Liver (tissue), 8 donors: ENCODE measurements at regions not wholly inside any gene's neighbourhood (a gene's known extent, or its start where the extent isn't known, plus 50 kb on each side); places are given as distances from the start of the nearest gene placed in this dataset.

Experiments
- DNase-seq: peaks from one replicate; pipeline ENCODE4 v3.0.0-alpha.2; 2017; ENCODE audit warnings: low spot score
- H3K27ac ChIP-seq, 2 donors: one replicate each; pipeline ENCODE4 v1.7.0; 2013; ENCODE audit warnings: inconsistent platforms in 2 of 2, low read length in 2 of 2, control low read depth in 1 of 2, low read depth in 1 of 2, mild to moderate bottlenecking in 1 of 2
- H3K27me3 ChIP-seq, 4 donors: one replicate each; pipeline versions ENCODE4 v1.6.1 to v1.7.0; 2013; ENCODE audit warnings: low read length in 3 of 4, inconsistent platforms in 1 of 4, mild to moderate bottlenecking in 1 of 4, moderate library complexity in 1 of 4; ENCODE audit not compliant: control insufficient read depth in 4 of 4, insufficient read depth in 4 of 4
- H3K36me3 ChIP-seq, 4 donors: one replicate each; pipeline versions ENCODE4 v1.6.1 to v1.7.0; 2013; ENCODE audit warnings: low read length in 3 of 4, mild to moderate bottlenecking in 3 of 4, low read depth in 1 of 4, moderate library complexity in 1 of 4; ENCODE audit not compliant: control insufficient read depth in 4 of 4, insufficient read depth in 3 of 4
- H3K4me1 ChIP-seq, 4 donors: one replicate each; pipeline versions ENCODE4 v1.6.1 to v1.7.0; 2013; ENCODE audit warnings: low read length in 3 of 4, mild to moderate bottlenecking in 3 of 4, moderate library complexity in 1 of 4; ENCODE audit not compliant: control insufficient read depth in 4 of 4, insufficient read depth in 4 of 4
- H3K4me3 ChIP-seq, 3 donors: one replicate each; pipeline versions ENCODE4 v1.6.1 to v1.7.0; 2013; ENCODE audit warnings: low read length in 3 of 3, control low read depth in 1 of 3, low read depth in 1 of 3, mild to moderate bottlenecking in 1 of 3
- H3K9ac ChIP-seq, 2 donors: one replicate each; pipeline ENCODE4 v1.7.0; 2013; ENCODE audit warnings: low read length in 2 of 2, mild to moderate bottlenecking in 2 of 2, moderate library complexity in 2 of 2, control low read depth in 1 of 2, low read depth in 1 of 2
- H3K9me3 ChIP-seq, 4 donors: one replicate each; pipeline versions ENCODE4 v1.6.1 to v1.7.0; 2013; ENCODE audit warnings: low read length in 3 of 4; ENCODE audit not compliant: control insufficient read depth in 4 of 4
- CTCF ChIP-seq: fragments of 150-350 bp; IDR thresholded peaks from 2 replicates; pipeline ENCODE4 v1.5.1; 2017; ENCODE audit warnings: improper control_type of control experiment, low read depth, low read length; ENCODE audit not compliant: missing input control
- FOXA2 ChIP-seq: IDR thresholded peaks from 2 replicates; pipeline ENCODE4 v1.6.1; 2016; ENCODE audit warnings: antibody characterized with exemption
- GABPA ChIP-seq, 2 donors: IDR thresholded peaks in 1 of 2; conservative IDR thresholded peaks in 1 of 2; 2 replicates each; pipeline ENCODE4 v1.6.1; 2016; ENCODE audit warnings: antibody characterized with exemption in 2 of 2, mild to moderate bottlenecking in 1 of 2, moderate library complexity in 1 of 2
- HNF4A ChIP-seq, 2 donors: conservative IDR thresholded peaks; 2 replicates each; pipeline ENCODE4 v1.6.1; 2016; ENCODE audit warnings: antibody characterized with exemption in 2 of 2, mild to moderate bottlenecking in 2 of 2
- JUND ChIP-seq, 2 donors: IDR thresholded peaks; 2 replicates each; pipeline ENCODE4 v1.6.1; 2016; ENCODE audit warnings: antibody characterized with exemption in 2 of 2
- NR2F2 ChIP-seq: IDR thresholded peaks from 2 replicates; pipeline ENCODE4 v1.6.1; 2016; ENCODE audit warnings: antibody characterized with exemption
- RAD21 ChIP-seq, 2 donors: IDR thresholded peaks; 2 replicates each; pipeline ENCODE4 v1.6.1; 2016; ENCODE audit warnings: antibody characterized with exemption in 2 of 2, mild to moderate bottlenecking in 2 of 2
- RXRA ChIP-seq, 2 donors: IDR thresholded peaks; 2 replicates each; pipeline ENCODE4 v1.6.1; 2017 to 2018; ENCODE audit warnings: antibody characterized with exemption in 2 of 2, mild to moderate bottlenecking in 1 of 2
- SP1 ChIP-seq: IDR thresholded peaks from 2 replicates; pipeline ENCODE4 v1.6.1; 2018; ENCODE audit warnings: antibody characterized with exemption, mild to moderate bottlenecking
- WGBS: extraction: QIAGEN DNeasy Blood & Tissue Kit; methylation state at CpG from one replicate; pipeline ENCODE4 v1.1.7; 2013; 5-methylcytosine and 5-hydroxymethylcytosine counted together
- donor health status: healthy.
- donor health status: healthy.
- donor health status: healthy.
- donor health status: healthy.
- donor health status: healthy.

DNA sequence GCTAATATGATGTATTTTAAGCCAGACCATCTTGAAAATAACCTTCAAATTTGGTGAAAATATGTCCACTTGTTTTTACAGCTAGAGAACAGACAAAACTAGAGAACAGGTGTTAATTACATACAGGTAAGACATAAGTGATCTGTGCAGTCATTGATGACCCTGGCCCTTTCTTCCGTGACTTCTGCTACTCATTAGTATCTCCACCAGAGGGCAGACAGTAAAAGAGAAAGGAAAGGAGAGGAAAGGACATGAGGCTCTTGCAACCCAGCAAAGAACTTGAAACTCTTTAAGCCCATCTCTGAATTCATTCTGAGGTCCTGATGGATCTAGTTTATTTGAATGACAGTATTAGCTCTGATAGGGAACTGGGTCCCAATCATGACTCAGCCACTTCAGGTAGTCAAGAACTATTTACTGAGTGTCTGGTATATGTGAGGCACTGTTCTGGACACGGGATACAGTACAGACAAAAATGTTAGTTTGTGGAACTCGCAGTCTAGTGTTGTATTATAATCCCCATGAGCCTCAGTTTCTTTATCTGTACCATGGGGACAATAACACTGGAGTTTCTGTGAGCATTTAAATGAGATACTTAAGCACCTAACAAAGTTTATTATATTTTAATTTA lies 121.0 kb upstream of the TEX13D start:
- H3K27ac ChIP-seq, result no peak overlapping the region
- H3K27me3 ChIP-seq, result no peaks in the 10 kb centered on the region
- H3K9ac ChIP-seq, result no peak overlapping the region
- no peaks in the 10 kb centered on the region for H3K36me3 ChIP-seq
- DNase-seq, result no peak
- no peak overlapping the region for H3K4me3 ChIP-seq
- 65% methylated on average over 3 of the region's 3 CpGs for WGBS
- TF ChIP-seq SP1, result no peak
- peak; percentile 67 to 83 for TF ChIP-seq RAD21 (IDR thresholded peaks at IDR 0.05)
- peak; percentile 44 for TF ChIP-seq CTCF
- TF ChIP-seq RXRA (IDR thresholded peaks at IDR 0.05), result no peak
- no peak for TF ChIP-seq HNF4A (conservative IDR thresholded peaks at IDR 0.05)
- no peaks in the 10 kb centered on the region for H3K4me1 ChIP-seq
- no peaks in the 10 kb centered on the region for H3K9me3 ChIP-seq

DNA sequence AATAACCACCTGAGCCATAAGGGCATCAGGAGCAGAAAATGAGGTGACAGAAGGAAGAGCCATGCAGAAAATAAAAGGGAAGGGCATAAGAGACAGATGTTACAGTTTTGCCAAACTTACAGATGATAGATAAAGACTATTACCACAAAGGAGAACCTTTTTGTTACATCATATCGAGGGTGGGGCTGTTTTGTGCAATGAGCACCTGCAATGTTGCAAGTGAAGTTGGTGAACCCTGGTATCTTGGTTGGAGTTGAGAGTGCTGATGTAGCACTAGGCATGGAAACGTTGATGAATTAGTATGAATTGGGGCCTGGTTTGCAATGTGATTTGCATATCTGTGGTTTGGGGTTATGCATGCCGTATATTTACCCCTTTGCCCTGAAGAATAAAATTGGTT lies 119.8 kb upstream of the TEX13D start:
- 53% methylated on average over 3 of the region's 3 CpGs for WGBS
- Histone ChIP-seq H3K4me3 (no peak overlapping the region), H3K4me1 (no peaks in the 10 kb centered on the region), H3K27me3 (no peaks in the 10 kb centered on the region), H3K9ac (no peak overlapping the region), H3K27ac (no peak overlapping the region), H3K9me3 (no peaks in the 10 kb centered on the region), H3K36me3 (no peaks in the 10 kb centered on the region)
- DNase-seq, result no peak
- TF ChIP-seq FOXA2 (no peak), NR2F2 (no peak), HNF4A (conservative IDR thresholded peaks at IDR 0.05) (no peak)

DNA sequence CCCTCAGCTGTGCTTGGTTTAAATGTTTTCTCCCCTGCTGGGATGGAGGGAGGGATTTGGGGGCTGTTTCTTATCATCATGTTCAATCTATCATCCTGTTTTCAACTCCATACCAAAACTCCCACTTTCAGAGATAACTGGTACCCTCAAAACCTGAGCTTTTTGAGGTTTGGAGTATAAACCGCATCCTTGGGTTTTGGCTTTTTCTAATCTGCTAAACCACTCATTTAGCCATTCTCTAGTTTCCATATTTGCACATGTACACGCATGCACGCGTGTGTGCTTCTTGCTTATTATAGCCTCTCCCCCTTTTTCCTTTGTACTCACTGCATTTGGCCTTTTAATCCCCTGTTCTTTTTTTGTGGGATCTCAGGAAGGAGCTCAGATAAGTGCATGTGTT lies 116.7 kb upstream of the TEX13D start:
- Histone ChIP-seq H3K27me3 (no peaks in the 10 kb centered on the region), H3K9ac (no peak overlapping the region), H3K4me3 (no peak overlapping the region), H3K9me3 (no peaks in the 10 kb centered on the region), H3K27ac (no peak overlapping the region), H3K36me3 (no peaks in the 10 kb centered on the region), H3K4me1 (no peaks in the 10 kb centered on the region)
- TF ChIP-seq GABPA (IDR thresholded peaks at IDR 0.05 in 1 of 2, conservative IDR thresholded peaks at IDR 0.05 in 1 of 2) (no peak), RXRA (IDR thresholded peaks at IDR 0.05) (no peak), CTCF (no peak), JUND (IDR thresholded peaks at IDR 0.05) (no peak)
- DNase-seq, result no peak
- WGBS, result 93% methylated on average over 4 of the region's 4 CpGs
